ENCODE measurements at regions not wholly inside any gene's neighbourhood (a gene's known extent, or its start where the extent isn't known, plus 50 kb on each side); places are given as distances from the start of the nearest gene placed in this dataset.

GRCh38 chr12:108039794-108040193 lies 89.3 kb upstream of the WSCD2 start:
- H3K9me3 ChIP-seq = no peaks in the 10 kb centered on the region
- no peaks in the 10 kb centered on the region for H3K27me3 ChIP-seq
- H3K4me3 ChIP-seq = no peak overlapping the region
- intact Hi-C loops (cut with DNase I) = no loop called here
- H3K4me1 ChIP-seq = peaks cover 0 to 10% (median 4%) of the 10 kb centered on the region in 4 donors
- H3K27ac ChIP-seq = no peak overlapping the region
- no peaks in the 10 kb centered on the region for H3K36me3 ChIP-seq
- no peak for TF ChIP-seq POLR2A (IDR thresholded peaks at IDR 0.05)
- TF ChIP-seq CTCF (IDR thresholded peaks at IDR 0.05) = no peak
- no peak for TF ChIP-seq POLR2AphosphoS5 (IDR thresholded peaks at IDR 0.05)
- no peak for TF ChIP-seq EP300 (IDR thresholded peaks at IDR 0.05)
- DNase-seq = no peak
- 81 to 83% methylated on average over 4 of the region's 4 CpGs for WGBS, 2 donors

- Histone ChIP-seq H3K36me3 (no peaks in the 10 kb centered on the region), H3K4me3 (no peak overlapping the region), H3K27ac (no peak overlapping the region), H3K9me3 (no peaks in the 10 kb centered on the region), H3K27me3 (no peaks in the 10 kb centered on the region), H3K4me1 (peaks cover 0 to 10% (median 4%) of the 10 kb centered on the region in 4 donors)
- TF ChIP-seq EP300 (IDR thresholded peaks at IDR 0.05) (no peak), POLR2AphosphoS5 (IDR thresholded peaks at IDR 0.05) (no peak), CTCF (IDR thresholded peaks at IDR 0.05) (no peak), POLR2A (IDR thresholded peaks at IDR 0.05) (no peak)
- intact Hi-C loops (cut with DNase I) = no loop called here
- WGBS, 2 donors = 69 to 72% methylated on average over 2 of the region's 2 CpGs
- DNase-seq = no peak
These were observed 88.1 kb upstream of the WSCD2 start for GRCh38 chr12:108040947-108041346.

- H3K9me3 ChIP-seq = no peaks in the 10 kb centered on the region
- no peak for TF ChIP-seq CTCF (IDR thresholded peaks at IDR 0.05)
- TF ChIP-seq EP300 (IDR thresholded peaks at IDR 0.05) = no peak
- no peak for TF ChIP-seq POLR2A (IDR thresholded peaks at IDR 0.05)
- no peak for TF ChIP-seq POLR2AphosphoS5 (IDR thresholded peaks at IDR 0.05)
- DNase-seq = no peak
- WGBS, 2 donors = 32 to 40% methylated on average over 3 of the region's 3 CpGs
- H3K27ac ChIP-seq = no peak overlapping the region
- H3K27me3 ChIP-seq = no peaks in the 10 kb centered on the region
- H3K36me3 ChIP-seq = no peaks in the 10 kb centered on the region
- peaks cover 0 to 27% (median 18%) of the 10 kb centered on the region in 4 donors for H3K4me1 ChIP-seq
- intact Hi-C loops (cut with DNase I) = no loop called here
- no peak overlapping the region for H3K4me3 ChIP-seq
These were observed 85.8 kb upstream of the WSCD2 start for GRCh38 chr12:108043286-108043685.

GRCh38 chr12:108043750-108044533 lies 85.1 kb upstream of the WSCD2 start:
- TF ChIP-seq EP300 (IDR thresholded peaks at IDR 0.05) (no peak), POLR2AphosphoS5 (IDR thresholded peaks at IDR 0.05) (no peak), CTCF (IDR thresholded peaks at IDR 0.05) (no peak), POLR2A (IDR thresholded peaks at IDR 0.05) (no peak)
- H3K9me3 ChIP-seq = no peaks in the 10 kb centered on the region
- peaks cover 0 to 27% (median 18%) of the 10 kb centered on the region in 4 donors for H3K4me1 ChIP-seq
- no peak overlapping the region for H3K4me3 ChIP-seq
- no peak overlapping the region for H3K27ac ChIP-seq
- no peaks in the 10 kb centered on the region for H3K36me3 ChIP-seq
- H3K27me3 ChIP-seq = no peaks in the 10 kb centered on the region
- intact Hi-C loops (cut with DNase I) = no loop called here
- DNase-seq = no peak
- 77 to 85% methylated on average over 7 of the region's 7 CpGs for WGBS, 2 donors
